Neural cell (in vitro differentiated cells): ENCODE measurements at regions not wholly inside any gene's neighbourhood (a gene's known extent, or its start where the extent isn't known, plus 50 kb on each side); places are given as distances from the start of the nearest gene placed in this dataset.

Source experiments
- small RNA-seq, 3 experiments: library from RNA; depleted of rRNA; stranded (forward); fragments of <200 nt; gene quantifications; one replicate each; pipeline ENCODE3, GENCODE V24; 2012

Small RNA genes lying in the stretch of these regions (small RNA-seq; reads per million reads assigned to genes)
- gene RNA5SP54, result 0 to 0.07 (median 0.03) reads per million in 3 experiments
